C1 segment of cervical spinal cord (tissue), 14 donors: ENCODE measurements at regions not wholly inside any gene's neighbourhood (a gene's known extent, or its start where the extent isn't known, plus 50 kb on each side); places are given as distances from the start of the nearest gene placed in this dataset.
A peak's percentile ranks its signal among the peaks of the same experiment; 100 is the strongest.
"Not testable (repeated sequence)": the region's sequence is repeated elsewhere in the genome, so short reads cannot be mapped to it uniquely, and the experiment has no call there.

Experiments used
- DNase-seq, 14 donors: peaks; one replicate each; lab custom pipeline; 2025; lab: John Stamatoyannopoulos, UW

DNA sequence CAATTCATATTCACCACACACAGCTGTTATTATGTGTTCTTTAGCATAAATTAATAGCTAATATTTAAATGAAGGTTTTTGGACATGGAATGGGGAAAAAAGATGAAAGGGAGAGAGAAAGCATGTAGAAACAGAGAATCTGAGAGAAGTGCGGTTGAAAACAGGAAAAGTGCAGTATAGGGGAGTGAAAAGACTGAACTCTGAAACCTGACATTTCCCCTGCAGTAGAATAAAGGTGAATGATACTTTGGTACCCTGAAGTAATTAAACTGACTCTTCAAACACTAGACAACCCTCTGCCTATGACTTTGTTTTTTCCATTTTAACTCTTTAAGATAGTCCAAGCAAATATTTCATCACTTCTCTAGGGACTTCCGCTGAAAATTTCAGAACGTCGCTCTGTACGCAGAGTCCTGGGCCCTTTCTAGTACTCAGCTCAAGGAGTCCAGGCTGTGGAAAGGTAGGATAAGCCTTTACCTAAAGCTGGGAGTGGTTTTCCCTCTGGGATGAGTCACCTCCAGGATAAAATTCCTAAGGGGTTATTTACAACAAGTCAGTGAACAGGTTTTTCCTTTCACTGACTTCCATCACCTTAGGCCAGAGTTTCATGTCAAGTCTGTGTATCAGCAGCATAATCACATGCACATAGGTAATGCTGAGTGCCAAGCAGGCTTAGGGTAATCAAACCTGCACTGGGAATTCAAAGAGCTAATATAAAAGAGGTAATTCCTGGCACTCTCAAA lies 614.5 kb downstream of the PKHD1 start:
- no peak for DNase-seq

DNA sequence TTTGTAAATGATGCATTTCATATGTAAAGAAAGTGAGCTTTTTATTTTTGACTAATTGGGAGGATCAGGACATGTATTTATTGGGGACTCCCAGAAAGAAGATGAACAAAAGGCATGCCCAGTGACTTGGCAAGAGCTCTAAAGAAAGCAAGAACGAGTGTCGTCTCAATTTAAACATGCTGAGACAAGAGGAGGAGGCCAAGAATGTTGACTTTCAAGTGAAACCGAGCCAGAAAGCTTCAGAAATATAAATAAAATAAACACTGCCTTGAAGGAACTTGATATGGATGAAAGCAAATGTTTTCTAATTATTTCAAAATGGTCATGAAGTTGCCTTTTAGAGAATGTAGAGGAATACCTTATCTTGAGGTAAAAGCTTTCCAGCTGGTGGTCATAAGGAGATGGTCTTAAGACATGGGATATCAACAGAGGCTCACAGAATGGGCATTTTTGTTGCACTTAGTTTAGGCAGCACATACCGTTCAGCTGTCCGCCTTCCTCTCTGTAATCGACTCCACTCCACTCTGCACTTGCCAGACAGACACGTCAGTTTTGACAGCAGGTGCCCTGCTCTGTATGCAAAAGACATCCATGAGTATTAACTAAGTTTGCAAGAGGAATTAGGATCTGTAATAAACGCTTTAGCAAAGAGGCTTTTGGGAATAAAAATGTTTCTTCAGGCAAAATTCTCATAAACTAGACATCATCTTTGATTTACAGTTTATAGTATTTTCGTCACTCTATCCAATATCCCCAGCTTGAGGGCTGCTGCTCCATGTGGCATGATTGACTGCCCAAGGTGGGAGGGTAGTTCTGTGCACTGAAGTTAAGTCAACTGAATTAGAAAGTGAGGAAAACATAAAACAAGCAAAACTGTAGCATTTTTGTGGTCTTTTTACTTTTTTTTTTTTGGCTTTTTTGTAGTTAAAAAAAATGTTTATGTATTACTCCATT lies 613.1 kb downstream of the PKHD1 start:
- no peak for DNase-seq

- no peak for DNase-seq
Measured at GRCh38 chr6:51477711-51478311, 609.6 kb downstream of the PKHD1 start.

DNA sequence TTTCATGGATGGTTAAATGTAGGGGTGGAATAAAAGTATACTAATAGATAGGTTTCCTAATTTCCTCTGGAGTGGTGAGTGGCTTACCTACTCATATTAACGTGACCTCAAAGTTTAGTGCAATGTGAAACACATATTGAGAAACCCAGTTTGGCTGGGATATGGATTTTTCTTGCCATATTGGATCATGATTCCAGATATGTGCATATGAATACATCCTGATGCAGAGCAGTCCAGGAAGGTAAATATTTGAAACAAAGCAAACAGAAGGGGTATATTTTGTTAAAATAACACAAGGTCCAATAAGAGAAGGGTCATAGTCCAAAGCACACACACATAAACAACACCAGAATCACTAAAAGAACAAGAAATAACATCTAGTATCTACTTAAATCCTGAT lies 608.1 kb downstream of the PKHD1 start:
- DNase-seq: no peak

- no peak for DNase-seq
Measured at GRCh38 chr6:51480040-51480439, 607.4 kb downstream of the PKHD1 start.

DNA sequence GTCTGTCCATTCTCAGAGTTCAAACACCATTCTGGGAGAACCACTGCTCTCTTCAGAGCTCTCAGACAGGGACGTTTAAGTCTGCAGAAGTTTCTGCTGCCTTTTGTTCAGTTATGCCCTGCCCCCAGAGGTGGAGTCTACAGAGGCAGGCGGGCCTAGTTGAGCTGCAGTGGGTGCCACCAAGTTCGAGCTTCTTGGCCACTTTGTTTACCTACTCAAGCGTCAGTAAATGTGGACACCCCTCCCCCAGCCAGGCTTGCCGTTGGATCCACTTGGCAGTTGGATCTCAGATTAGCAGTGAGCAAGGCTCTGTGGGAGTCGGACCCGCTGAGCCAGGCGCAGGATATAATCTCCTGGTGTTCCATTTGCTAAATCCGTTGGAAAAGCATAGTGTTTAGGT lies 601.5 kb downstream of the PKHD1 start:
- not testable (repeated sequence) for DNase-seq

DNA sequence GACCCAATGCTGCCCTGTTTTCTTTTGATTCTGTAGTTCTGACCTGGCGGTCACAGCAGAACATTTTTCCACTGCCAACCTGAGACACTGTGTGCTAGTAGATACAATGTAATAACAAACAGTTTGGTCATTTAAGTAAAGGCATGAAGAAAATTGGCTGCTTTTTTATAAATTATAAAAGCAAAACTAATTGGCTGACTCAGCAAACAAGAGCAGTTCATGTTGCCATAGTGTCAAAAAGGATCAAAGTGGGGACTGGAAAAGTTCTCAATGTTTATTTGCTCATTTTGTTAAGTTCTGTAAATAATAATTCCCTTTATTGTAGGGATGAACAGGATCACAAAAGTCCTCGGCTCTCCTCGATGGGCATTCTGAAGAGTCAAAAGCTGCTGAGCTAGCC lies 599.5 kb downstream of the PKHD1 start:
- no peak for DNase-seq

DNA sequence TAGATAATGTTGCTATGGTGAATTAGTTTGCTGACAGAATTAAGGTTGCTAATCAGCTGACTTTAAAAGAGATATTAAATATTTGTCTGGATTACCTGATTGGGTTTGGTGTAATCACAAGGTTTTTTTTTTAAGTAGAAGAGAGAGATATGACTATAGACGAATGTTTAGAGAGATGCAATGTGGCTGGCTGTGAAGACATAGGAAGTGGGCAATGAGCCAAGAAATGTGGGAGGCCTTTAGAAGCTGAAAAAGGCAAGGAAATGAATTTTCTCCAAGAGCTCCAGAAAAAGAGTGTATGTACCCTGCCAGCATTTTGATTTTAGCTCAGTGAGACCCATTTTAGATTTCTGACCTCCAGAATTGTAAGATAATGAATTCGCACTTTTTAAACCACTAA lies 598.3 kb downstream of the PKHD1 start:
- no peak for DNase-seq

DNA sequence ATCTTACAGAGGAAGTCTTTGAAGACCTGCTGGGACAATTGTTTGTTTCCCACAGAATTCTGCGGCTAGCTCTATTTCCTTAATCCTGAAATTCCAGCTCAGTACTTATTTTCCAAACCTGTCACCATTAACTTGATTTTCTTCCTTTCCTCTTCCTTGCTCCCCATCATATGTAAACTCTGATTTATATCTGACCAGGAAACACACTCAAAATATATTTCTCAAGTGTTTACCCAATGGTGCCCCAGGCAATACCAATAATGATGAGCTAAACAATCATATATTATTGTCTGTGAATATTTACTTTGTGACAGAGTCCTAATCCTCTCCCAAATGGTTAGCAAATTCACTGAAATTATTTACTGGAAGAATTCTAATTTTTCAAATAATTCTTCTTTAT lies 597.3 kb downstream of the PKHD1 start:
- no peak for DNase-seq

DNA sequence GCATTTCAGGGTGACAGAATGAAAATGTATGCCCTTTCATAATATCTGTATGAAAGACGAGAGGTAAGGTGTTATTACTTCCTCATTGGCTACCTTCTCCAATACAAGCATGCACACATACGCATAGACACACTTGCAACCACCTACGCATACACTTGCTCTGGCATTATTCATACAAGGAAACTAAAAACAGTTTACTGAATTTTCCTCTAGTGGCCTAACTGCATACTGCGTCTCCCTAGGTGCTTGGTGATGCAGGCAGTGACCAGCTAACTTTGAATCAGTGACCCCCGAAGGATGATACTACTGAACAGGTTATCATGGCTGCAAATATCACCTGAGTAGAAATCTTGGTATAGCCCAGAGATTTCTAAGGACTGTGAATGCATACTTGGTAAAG lies 593.1 kb downstream of the PKHD1 start:
- DNase-seq: no peak

DNA sequence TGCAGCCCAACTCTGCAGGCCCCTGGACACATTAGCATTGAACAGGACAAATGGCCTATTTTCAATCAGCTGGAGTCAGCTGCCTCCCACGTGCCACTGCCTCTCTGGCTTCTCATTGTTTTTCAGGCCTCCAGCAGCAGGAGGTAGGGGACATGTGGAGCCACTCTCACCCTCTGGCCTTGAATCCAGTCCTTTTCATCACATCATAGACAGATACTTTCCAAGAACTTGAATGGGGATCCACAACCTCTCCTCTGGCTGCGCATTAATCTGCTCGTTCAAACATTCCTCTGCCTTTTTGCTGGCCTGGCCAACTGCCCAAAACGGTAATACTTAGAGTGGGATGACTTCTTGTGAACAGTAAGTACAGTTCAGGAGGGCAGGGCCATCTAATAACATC lies 592.3 kb downstream of the PKHD1 start:
- DNase-seq: peak in 12 of 14 donors; percentile 5 to 74 (median 50)

GRCh38 chr6:51495610-51496396 lies 591.6 kb downstream of the PKHD1 start:
- no peak for DNase-seq

- DNase-seq: no peak
Measured at GRCh38 chr6:51502996-51503395, 584.4 kb downstream of the PKHD1 start.

DNA sequence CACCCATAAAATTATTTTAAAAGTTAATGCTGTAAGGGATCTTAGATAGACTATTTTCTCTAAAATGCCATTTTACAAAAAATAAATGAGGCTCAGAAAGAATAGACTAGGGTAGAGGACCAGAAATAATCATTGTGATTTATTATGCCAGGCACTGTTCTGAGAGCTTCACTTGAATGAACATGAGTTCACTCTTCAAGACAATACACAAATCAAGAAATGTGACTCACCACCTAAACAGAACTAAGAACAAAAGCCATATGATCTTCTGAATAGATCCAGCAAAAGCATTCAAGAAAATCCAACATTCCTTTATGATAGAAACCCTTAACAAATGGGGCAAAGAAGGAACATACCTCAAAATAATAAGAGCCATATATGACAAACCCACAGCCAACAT lies 582.0 kb downstream of the PKHD1 start:
- no peak for DNase-seq

DNA sequence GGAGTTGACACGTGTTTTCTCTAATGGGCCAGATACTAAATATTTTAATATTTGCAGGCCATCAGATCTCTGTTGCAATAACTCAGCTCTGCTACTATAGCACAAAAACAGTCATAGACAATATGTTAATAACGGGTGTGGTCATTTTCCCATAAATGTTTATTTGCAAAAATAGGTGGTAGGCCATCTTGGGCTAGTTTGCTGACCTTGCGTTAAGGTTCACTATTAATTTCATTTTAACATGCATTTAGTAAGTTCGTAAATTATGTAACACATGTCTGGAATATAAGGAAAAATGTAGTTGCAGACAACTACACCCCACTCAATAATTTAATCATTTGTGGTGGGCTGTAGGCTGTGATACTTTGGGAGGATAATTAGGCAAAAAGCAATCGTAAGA lies 577.8 kb downstream of the PKHD1 start:
- no peak for DNase-seq

- no peak for DNase-seq
Measured at GRCh38 chr6:51511081-51511480, 576.3 kb downstream of the PKHD1 start.

DNA sequence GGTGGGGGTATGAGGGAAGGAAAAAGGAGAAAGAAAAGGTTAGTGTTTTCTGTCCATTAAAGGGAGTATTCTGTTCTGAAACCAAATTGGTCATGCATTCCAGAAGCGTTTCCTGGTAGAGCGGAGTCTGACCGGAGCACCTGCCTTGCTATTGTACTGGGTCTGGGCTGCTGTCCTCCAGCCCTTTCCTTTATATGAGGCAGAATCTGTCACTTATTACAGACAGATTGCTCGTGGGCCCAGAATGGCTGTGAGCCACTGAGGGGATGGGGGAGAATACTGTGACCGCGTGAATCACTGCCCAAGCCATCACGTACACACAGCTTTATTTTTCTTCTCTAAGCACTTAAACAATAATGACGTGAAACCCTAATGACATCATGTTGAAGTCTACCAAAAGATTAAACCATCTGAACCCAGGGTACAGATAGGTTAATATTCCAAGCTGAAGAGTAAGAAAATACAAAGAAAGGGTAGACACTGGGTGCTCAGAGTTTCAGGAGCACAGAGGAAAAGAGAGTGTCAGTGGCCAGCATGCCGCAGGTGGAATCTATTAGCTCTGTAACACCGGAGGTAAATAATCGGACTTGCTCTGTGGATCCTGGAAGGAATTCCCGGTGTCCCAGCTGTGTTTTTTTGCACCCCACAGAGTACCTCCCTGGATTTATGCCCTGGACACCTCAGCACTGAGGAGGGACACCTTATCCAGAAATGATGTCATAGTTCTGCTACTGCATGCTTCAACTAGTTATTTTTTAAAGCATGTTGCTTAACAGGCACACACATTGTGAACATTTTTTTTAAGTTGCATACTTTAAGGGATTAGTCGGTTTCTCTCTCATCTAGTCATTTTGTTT lies 573.3 kb downstream of the PKHD1 start:
- DNase-seq: no peak

DNA sequence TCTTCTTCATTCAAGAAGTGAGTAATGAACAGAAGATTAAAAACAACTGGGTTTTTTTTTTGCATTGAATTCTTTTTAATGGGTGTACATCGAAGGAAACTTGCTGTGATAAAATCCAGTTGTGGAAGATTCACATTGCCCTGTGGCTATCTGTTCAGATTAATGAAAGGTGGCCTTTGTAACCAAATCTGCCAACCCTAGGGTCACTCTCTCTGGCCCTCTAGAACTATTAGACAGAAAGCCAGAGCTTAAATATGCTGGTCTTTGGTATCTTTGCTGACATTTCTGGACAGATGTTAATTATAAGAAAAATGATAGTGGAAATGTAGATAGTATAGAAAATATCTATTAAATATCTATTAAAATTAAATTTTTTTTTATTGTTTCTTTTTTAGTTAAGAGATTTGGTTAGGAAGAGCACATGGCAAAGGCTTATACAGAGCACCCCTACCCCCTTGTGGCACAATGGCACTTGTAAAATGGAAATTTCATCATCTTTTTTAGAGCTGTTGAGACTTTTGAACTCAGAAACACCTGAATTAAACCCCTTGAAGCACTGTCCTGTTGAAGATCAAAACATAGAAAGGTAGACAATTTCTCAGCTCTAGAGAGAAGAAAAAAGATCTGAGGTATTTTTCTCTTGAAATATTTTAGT lies 572.5 kb downstream of the PKHD1 start:
- no peak for DNase-seq

DNA sequence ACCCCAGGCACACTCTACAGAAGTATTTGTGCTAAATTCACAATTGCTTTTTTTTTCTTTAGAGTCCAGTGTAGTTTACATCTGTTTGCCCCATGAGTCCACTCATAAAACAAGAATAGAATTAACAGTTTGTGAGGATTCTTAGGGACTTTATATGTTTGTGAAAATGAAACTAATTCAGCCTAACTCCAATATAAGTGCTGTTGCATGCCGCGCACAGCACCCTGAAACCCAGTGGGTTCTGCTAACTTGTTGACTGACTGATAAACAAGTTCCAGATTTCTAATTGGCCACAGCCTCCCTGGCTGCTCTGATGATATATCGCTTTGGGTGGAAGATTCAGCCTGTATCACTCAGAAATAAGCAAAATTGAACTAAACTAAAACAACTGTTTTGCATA lies 561.4 kb downstream of the PKHD1 start:
- no peak for DNase-seq

- DNase-seq: no peak
Measured at GRCh38 chr6:51526922-51527321, 560.5 kb downstream of the PKHD1 start.
